ENCODE measurements at regions not wholly inside any gene's neighbourhood (a gene's known extent, or its start where the extent isn't known, plus 50 kb on each side); places are given as distances from the start of the nearest gene placed in this dataset.

DNA sequence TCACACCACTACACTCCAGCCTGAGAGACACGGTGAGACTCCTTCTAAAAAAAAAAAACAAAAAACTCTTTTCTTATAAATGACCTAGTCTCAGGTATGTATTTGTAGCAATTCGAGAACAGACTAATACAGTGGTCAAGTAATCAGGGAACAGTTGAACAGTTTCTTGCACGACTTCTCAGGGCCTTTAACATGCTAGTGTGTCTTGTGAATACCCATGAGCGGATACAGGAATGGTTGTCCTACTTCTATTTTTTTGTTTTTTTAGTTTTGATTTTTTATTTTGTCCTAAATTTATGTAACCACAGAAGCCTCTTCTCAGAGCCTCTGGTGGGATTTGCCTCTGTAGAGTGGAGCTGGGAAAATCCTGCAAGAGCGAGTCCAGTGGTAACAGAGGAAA is 71.0 kb upstream of the NANOS1 start:
- no peak for TF ChIP-seq POLR2A (IDR thresholded peaks at IDR 0.05; ENCODE audit: low read length)
- TF ChIP-seq GATA1 (IDR thresholded peaks at IDR 0.05; ENCODE audit: low read depth, low read length): no peak

Measured in erythroblast (primary cell).